Ovary (tissue), 7 donors: ENCODE measurements at regions not wholly inside any gene's neighbourhood (a gene's known extent, or its start where the extent isn't known, plus 50 kb on each side); places are given as distances from the start of the nearest gene placed in this dataset.

ENCODE experiments used
- DNase-seq, 5 donors: peaks; one replicate each; pipeline ENCODE4 v3.0.0-alpha.2; 2019 to 2020
- H3K27ac ChIP-seq, 2 donors: fragments of 200-600 bp; one replicate each; pipeline versions ENCODE4 v1.5.1 to v1.8.0; 2019 to 2022
- H3K27me3 ChIP-seq: fragments of 200-600 bp; one replicate; pipeline ENCODE4 v1.8.0; 2022
- H3K36me3 ChIP-seq: fragments of 200-600 bp; sonication (generic); one replicate; pipeline ENCODE4 v1.5.1; 2019
- H3K4me1 ChIP-seq: one replicate; pipeline ENCODE4 v1.8.1; 2013; ENCODE audit warnings: mild to moderate bottlenecking, moderate library complexity; ENCODE audit not compliant: insufficient read depth
- H3K4me3 ChIP-seq: fragments of 200-600 bp; sonication (generic); one replicate; pipeline ENCODE4 v1.5.1; 2017
- H3K9me3 ChIP-seq, 2 donors: fragments of 200-600 bp in 1 of 2; sonication (generic) in 1 of 2; one replicate each; pipeline versions ENCODE4 v1.5.1 to v1.8.1; 2013 to 2019; ENCODE audit warnings: mild to moderate bottlenecking in 1 of 2, moderate library complexity in 1 of 2
- CTCF ChIP-seq, 3 donors: fragments of 450-650 bp in 2 of 3; fragments of 200-600 bp in 1 of 3; IDR thresholded peaks; one replicate each; pipeline versions ENCODE4 v1.5.1 to v1.8.0; 2016 to 2022; ENCODE audit warnings: antibody characterized with exemption in 3 of 3, mild to moderate bottlenecking in 1 of 3
- EP300 ChIP-seq: sonication (generic); formaldehyde crosslinking; IDR thresholded peaks from one replicate; pipeline ENCODE4 v1.6.1; 2017; ENCODE audit warnings: antibody characterized with exemption
- POLR2A ChIP-seq: fragments of 450-650 bp; IDR thresholded peaks from one replicate; pipeline ENCODE4 v1.6.1; 2017; ENCODE audit warnings: antibody characterized with exemption, mild to moderate bottlenecking, moderate library complexity
- WGBS, 3 donors: extraction: QIAGEN DNeasy Blood & Tissue Kit in 1 of 3; methylation state at CpG; one replicate each; pipeline versions ENCODE4 v1.1.5 to v1.1.7; 2013 to 2017; 5-methylcytosine and 5-hydroxymethylcytosine counted together
- intact Hi-C, 4 donors: fragments of 100-400 bp; cut with DNase I; formaldehyde crosslinking; loops; one replicate each; pipeline versions ENCODE4 v1.11.0 to v1.15.1; 2022 to 2023
- donor health status: DM: no; HTN: no; CAD: no; lungs with moderate emphysema.
- donor health status: DM: no; HTN: no; CAD: no.
- donor health status: Bipolar disorder and iron deficiency.
- donor health status: DM: no; HTN: no; CAD: no.
- donor health status: DM: yes; HTN: yes; CAD: no.

- no peaks in the 10 kb centered on the region for H3K27me3 ChIP-seq
- H3K27ac ChIP-seq = no peak overlapping the region
- WGBS, 3 donors = 87 to 91% (median 91%) methylated on average over 5 of the region's 5 CpGs
- no peak for TF ChIP-seq POLR2A
- TF ChIP-seq CTCF (IDR thresholded peaks at IDR 0.05) = no peak
- no peak for TF ChIP-seq EP300
- no peaks in the 10 kb centered on the region for H3K4me1 ChIP-seq
- H3K4me3 ChIP-seq = no peak overlapping the region
- H3K9me3 ChIP-seq = no peaks in the 10 kb centered on the region
- DNase-seq = no peak
- H3K36me3 ChIP-seq = no peaks in the 10 kb centered on the region
- intact Hi-C loops = no loop called here
Observed at GRCh38 chr3:95246413-95246812, 1183.6 kb downstream of the NSUN3 start.

GRCh38 chr3:95254061-95254460 lies 1191.2 kb downstream of the NSUN3 start:
- DNase-seq = no peak
- TF ChIP-seq CTCF (IDR thresholded peaks at IDR 0.05) (no peak), EP300 (no peak), POLR2A (no peak)
- H3K27me3 ChIP-seq = no peaks in the 10 kb centered on the region

GRCh38 chr3:95254758-95255157 lies 1191.9 kb downstream of the NSUN3 start:
- H3K9me3 ChIP-seq = no peaks in the 10 kb centered on the region
- no peak overlapping the region for H3K27ac ChIP-seq
- no peak overlapping the region for H3K4me3 ChIP-seq
- H3K27me3 ChIP-seq = no peaks in the 10 kb centered on the region
- no peaks in the 10 kb centered on the region for H3K36me3 ChIP-seq
- TF ChIP-seq POLR2A (no peak), CTCF (IDR thresholded peaks at IDR 0.05) (no peak)
- 88 to 90% (median 88%) methylated on average over 6 of the region's 6 CpGs for WGBS, 3 donors
- H3K4me1 ChIP-seq = no peaks in the 10 kb centered on the region
- intact Hi-C loops = no loop called here
- DNase-seq = no peak

More at GRCh38 chr3:95254061-95254460, 1191.2 kb downstream of the NSUN3 start:
- H3K4me3 ChIP-seq = no peak overlapping the region
- no peak overlapping the region for H3K27ac ChIP-seq
- H3K4me1 ChIP-seq = no peaks in the 10 kb centered on the region
- intact Hi-C loops = no loop called here
- no peaks in the 10 kb centered on the region for H3K36me3 ChIP-seq
- H3K9me3 ChIP-seq = no peaks in the 10 kb centered on the region

- H3K4me3 ChIP-seq = no peak overlapping the region
- no peaks in the 10 kb centered on the region for H3K27me3 ChIP-seq
- no peak for TF ChIP-seq POLR2A
- no peak for TF ChIP-seq CTCF (IDR thresholded peaks at IDR 0.05)
- TF ChIP-seq EP300 = no peak
- no peak for DNase-seq
- H3K27ac ChIP-seq = no peak overlapping the region
- no peaks in the 10 kb centered on the region for H3K4me1 ChIP-seq
- intact Hi-C loops = no loop called here
- WGBS, 3 donors = 38 to 50% (median 45%) methylated on average over 3 of the region's 3 CpGs
- H3K36me3 ChIP-seq = no peaks in the 10 kb centered on the region
- H3K9me3 ChIP-seq = no peaks in the 10 kb centered on the region
Observed at GRCh38 chr3:95265129-95265528, 1202.3 kb downstream of the NSUN3 start.

GRCh38 chr3:95271395-95271794 lies 1208.5 kb downstream of the NSUN3 start:
- Histone ChIP-seq H3K36me3 (no peaks in the 10 kb centered on the region), H3K27me3 (no peaks in the 10 kb centered on the region), H3K27ac (no peak overlapping the region), H3K4me3 (no peak overlapping the region), H3K9me3 (no peaks in the 10 kb centered on the region), H3K4me1 (no peaks in the 10 kb centered on the region)
- 70 to 76% (median 74%) methylated on average over 1 of the region's 1 CpG for WGBS, 3 donors
- DNase-seq = no peak
- intact Hi-C loops = no loop called here
- no peak for TF ChIP-seq CTCF (IDR thresholded peaks at IDR 0.05)
- no peak for TF ChIP-seq EP300
- TF ChIP-seq POLR2A = no peak
